Adipocyte (in vitro differentiated cells): ENCODE measurements at regions not wholly inside any gene's neighbourhood (a gene's known extent, or its start where the extent isn't known, plus 50 kb on each side); places are given as distances from the start of the nearest gene placed in this dataset.
"Not testable (repeated sequence)": the region's sequence is repeated elsewhere in the genome, so short reads cannot be mapped to it uniquely, and the experiment has no call there.

ENCODE experiments used
- DNase-seq: peaks from one replicate; pipeline ENCODE4 v3.0.0-alpha.2; 2015; ENCODE audit warnings: low read depth
- H3K27me3 ChIP-seq: replicated peaks from 2 replicates; pipeline ENCODE4 v1.7.0; 2013; ENCODE audit warnings: mild to moderate bottlenecking, low read length, moderate library complexity; ENCODE audit not compliant: control insufficient read depth, insufficient read depth
- H3K36me3 ChIP-seq: 2 replicates; pipeline ENCODE4 v1.7.0; 2013; ENCODE audit warnings: low read length, mild to moderate bottlenecking, moderate library complexity; ENCODE audit not compliant: control insufficient read depth, insufficient read depth, severe bottlenecking
- H3K4me1 ChIP-seq: 2 replicates; pipeline ENCODE4 v1.7.0; 2013; ENCODE audit warnings: mild to moderate bottlenecking, low read length, moderate library complexity; ENCODE audit not compliant: control insufficient read depth, insufficient read depth
- H3K4me3 ChIP-seq: 2 replicates; pipeline ENCODE4 v1.7.0; 2013; ENCODE audit warnings: mild to moderate bottlenecking, low read length, moderate library complexity
- H3K9ac ChIP-seq: 2 replicates; pipeline ENCODE4 v1.7.0; 2013; ENCODE audit warnings: mild to moderate bottlenecking, low read length, moderate library complexity
- H3K9me3 ChIP-seq: 2 replicates; pipeline ENCODE4 v1.7.0; 2013; ENCODE audit warnings: mild to moderate bottlenecking, low read length, moderate library complexity; ENCODE audit not compliant: control insufficient read depth

- H3K9me3 ChIP-seq = peaks cover 16% of the 10 kb centered on the region
- not testable (repeated sequence) for H3K27me3 ChIP-seq, H3K36me3 ChIP-seq, H3K4me3 ChIP-seq, H3K4me1 ChIP-seq, DNase-seq, H3K9ac ChIP-seq
Observed at GRCh38 chr5:124490315-124490714, 256.1 kb downstream of the ZNF608 start.

GRCh38 chr5:124481419-124481818 is 265.0 kb downstream of the ZNF608 start:
- Histone ChIP-seq H3K9ac (no peak overlapping the region), H3K9me3 (no peaks in the 10 kb centered on the region), H3K36me3 (no peaks in the 10 kb centered on the region), H3K27me3 (no peaks in the 10 kb centered on the region), H3K4me1 (no peaks in the 10 kb centered on the region), H3K4me3 (no peak overlapping the region)
- no peak for DNase-seq

GRCh38 chr5:124480964-124481363 is 265.5 kb downstream of the ZNF608 start:
- Histone ChIP-seq H3K36me3 (no peaks in the 10 kb centered on the region), H3K9me3 (no peaks in the 10 kb centered on the region), H3K4me1 (no peaks in the 10 kb centered on the region), H3K4me3 (no peak overlapping the region), H3K27me3 (no peaks in the 10 kb centered on the region), H3K9ac (no peak overlapping the region)
- no peak for DNase-seq

- Histone ChIP-seq H3K4me1 (peaks cover 1% of the 10 kb centered on the region), H3K27me3 (no peaks in the 10 kb centered on the region), H3K36me3 (no peaks in the 10 kb centered on the region), H3K9me3 (no peaks in the 10 kb centered on the region), H3K9ac (no peak overlapping the region), H3K4me3 (no peak overlapping the region)
- no peak for DNase-seq
Observed at GRCh38 chr5:124480022-124480421, 266.4 kb downstream of the ZNF608 start.

GRCh38 chr5:124478264-124478663 is 268.2 kb downstream of the ZNF608 start:
- Histone ChIP-seq H3K4me3 (no peak overlapping the region), H3K9ac (no peak overlapping the region), H3K4me1 (peaks cover 8% of the 10 kb centered on the region), H3K36me3 (no peaks in the 10 kb centered on the region), H3K9me3 (no peaks in the 10 kb centered on the region), H3K27me3 (no peaks in the 10 kb centered on the region)
- no peak for DNase-seq

GRCh38 chr5:124477577-124477976 is 268.9 kb downstream of the ZNF608 start:
- peaks cover 8% of the 10 kb centered on the region for H3K4me1 ChIP-seq
- H3K36me3 ChIP-seq = no peaks in the 10 kb centered on the region
- no peak overlapping the region for H3K9ac ChIP-seq
- H3K4me3 ChIP-seq = no peak overlapping the region
- H3K27me3 ChIP-seq = no peaks in the 10 kb centered on the region
- DNase-seq = no peak
- H3K9me3 ChIP-seq = no peaks in the 10 kb centered on the region

GRCh38 chr5:124477062-124477461 is 269.4 kb downstream of the ZNF608 start:
- no peak overlapping the region for H3K9ac ChIP-seq
- H3K4me3 ChIP-seq = no peak overlapping the region
- H3K36me3 ChIP-seq = no peaks in the 10 kb centered on the region
- no peaks in the 10 kb centered on the region for H3K27me3 ChIP-seq
- no peaks in the 10 kb centered on the region for H3K9me3 ChIP-seq
- peaks cover 8% of the 10 kb centered on the region for H3K4me1 ChIP-seq
- no peak for DNase-seq

- no peaks in the 10 kb centered on the region for H3K36me3 ChIP-seq
- peaks cover 8% of the 10 kb centered on the region for H3K4me1 ChIP-seq
- H3K9me3 ChIP-seq = no peaks in the 10 kb centered on the region
- H3K27me3 ChIP-seq = no peaks in the 10 kb centered on the region
- H3K4me3 ChIP-seq = no peak overlapping the region
- H3K9ac ChIP-seq = no peak overlapping the region
- peak; percentile 82 for DNase-seq
Observed at GRCh38 chr5:124474528-124475215, 271.8 kb downstream of the ZNF608 start.

- no peak overlapping the region for H3K4me3 ChIP-seq
- no peaks in the 10 kb centered on the region for H3K27me3 ChIP-seq
- H3K4me1 ChIP-seq = no peaks in the 10 kb centered on the region
- H3K9ac ChIP-seq = no peak overlapping the region
- H3K36me3 ChIP-seq = no peaks in the 10 kb centered on the region
- H3K9me3 ChIP-seq = peaks cover 7% of the 10 kb centered on the region
- DNase-seq = no peak
Observed at GRCh38 chr5:124468671-124469411, 277.6 kb downstream of the ZNF608 start.

GRCh38 chr5:124467745-124468144 is 278.7 kb downstream of the ZNF608 start:
- Histone ChIP-seq H3K9me3 (peaks cover 10% of the 10 kb centered on the region), H3K36me3 (no peaks in the 10 kb centered on the region), H3K9ac (no peak overlapping the region), H3K4me1 (no peaks in the 10 kb centered on the region), H3K4me3 (no peak overlapping the region), H3K27me3 (no peaks in the 10 kb centered on the region)
- no peak for DNase-seq

- Histone ChIP-seq H3K36me3 (no peaks in the 10 kb centered on the region), H3K9me3 (peaks cover 28% of the 10 kb centered on the region), H3K9ac (no peak overlapping the region), H3K4me1 (no peaks in the 10 kb centered on the region), H3K27me3 (no peaks in the 10 kb centered on the region), H3K4me3 (no peak overlapping the region)
- no peak for DNase-seq
Observed at GRCh38 chr5:124466011-124466410, 280.4 kb downstream of the ZNF608 start.
